LNCaP clone FGC (cell line): ENCODE measurements at regions not wholly inside any gene's neighbourhood (a gene's known extent, or its start where the extent isn't known, plus 50 kb on each side); places are given as distances from the start of the nearest gene placed in this dataset.

Source experiments
- DNase-seq: peaks from one replicate; pipeline ENCODE4 v3.0.0-alpha.2; 2011; ENCODE audit warnings: low read depth
- H3K4me3 ChIP-seq: 2 replicates; pipeline ENCODE4 v1.5.1; 2011; ENCODE audit warnings: mild to moderate bottlenecking, low read depth, low read length, control low read depth
- CTCF ChIP-seq: IDR thresholded peaks from 2 replicates; pipeline ENCODE4 v1.5.1; 2012; ENCODE audit warnings: mild to moderate bottlenecking; ENCODE audit not compliant: control insufficient read depth, insufficient read depth; ENCODE audit errors: extremely low read depth

DNA sequence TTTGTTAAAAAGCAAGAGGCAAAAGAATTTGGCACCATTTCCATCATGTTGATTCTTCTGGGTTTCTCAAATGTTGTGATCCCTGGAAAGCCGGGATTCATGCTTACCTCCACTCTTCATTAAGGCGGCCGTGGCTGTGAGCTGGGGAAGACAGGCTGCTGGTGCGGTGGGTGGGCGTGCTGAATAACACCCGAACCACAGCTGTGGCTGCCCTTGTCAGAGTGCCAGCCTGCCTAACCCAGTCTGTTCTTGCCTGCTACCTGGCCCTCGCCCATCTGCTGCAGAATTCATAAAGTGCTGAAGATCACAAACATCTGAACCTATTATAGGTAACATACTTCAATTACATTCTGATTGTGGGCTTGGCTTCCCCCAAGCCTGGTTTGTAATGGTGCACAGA lies 95.8 kb upstream of the RCN1 start:
- TF ChIP-seq CTCF, result no peak
- DNase-seq, result no peak
- no peak overlapping the region for H3K4me3 ChIP-seq

DNA sequence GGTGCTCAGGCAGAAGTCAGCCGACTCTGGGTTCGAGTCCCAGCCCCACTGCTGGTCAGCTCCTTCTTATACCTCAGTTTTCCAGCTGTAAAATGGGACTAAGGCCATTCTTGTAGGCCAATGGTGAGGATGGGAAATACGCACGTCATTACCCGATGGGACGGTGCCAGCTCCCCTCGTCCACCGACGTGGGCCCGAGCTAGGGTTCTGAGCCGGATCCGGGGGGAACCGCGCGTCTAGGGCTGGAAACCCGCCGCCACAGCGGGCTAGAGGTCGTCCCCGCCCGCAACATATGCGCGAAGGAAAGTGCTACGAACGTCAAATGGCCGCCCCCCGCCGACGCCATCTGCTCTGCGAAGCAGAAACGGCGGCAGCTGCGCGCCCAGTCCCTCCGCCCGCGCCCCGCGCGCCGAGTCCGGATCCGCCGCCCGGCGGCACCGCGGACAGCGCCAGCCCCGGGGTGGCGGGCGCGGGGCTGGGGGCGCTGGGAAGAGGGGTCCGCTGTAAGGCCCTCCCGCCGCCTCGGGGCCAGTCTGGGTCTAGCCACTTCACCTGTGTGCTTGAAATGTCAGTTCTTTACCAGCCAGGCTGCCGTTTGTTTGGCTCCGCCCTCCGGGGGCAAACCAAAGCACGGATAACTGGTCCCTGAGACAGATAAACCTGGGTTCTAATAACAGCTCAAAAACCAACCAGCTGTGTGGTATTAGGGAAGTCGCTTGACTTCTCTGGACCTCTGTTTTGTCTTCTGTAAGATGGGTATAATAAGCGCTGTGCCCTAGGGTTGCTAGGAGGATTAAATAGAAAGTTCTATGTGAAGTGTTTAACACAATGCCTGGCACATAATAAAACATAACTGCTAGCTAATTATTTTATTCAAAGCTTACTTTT lies 103.5 kb upstream of the RCN1 start:
- TF ChIP-seq CTCF, result no peak
- DNase-seq, result no peak
- H3K4me3 ChIP-seq, result no peak overlapping the region

DNA sequence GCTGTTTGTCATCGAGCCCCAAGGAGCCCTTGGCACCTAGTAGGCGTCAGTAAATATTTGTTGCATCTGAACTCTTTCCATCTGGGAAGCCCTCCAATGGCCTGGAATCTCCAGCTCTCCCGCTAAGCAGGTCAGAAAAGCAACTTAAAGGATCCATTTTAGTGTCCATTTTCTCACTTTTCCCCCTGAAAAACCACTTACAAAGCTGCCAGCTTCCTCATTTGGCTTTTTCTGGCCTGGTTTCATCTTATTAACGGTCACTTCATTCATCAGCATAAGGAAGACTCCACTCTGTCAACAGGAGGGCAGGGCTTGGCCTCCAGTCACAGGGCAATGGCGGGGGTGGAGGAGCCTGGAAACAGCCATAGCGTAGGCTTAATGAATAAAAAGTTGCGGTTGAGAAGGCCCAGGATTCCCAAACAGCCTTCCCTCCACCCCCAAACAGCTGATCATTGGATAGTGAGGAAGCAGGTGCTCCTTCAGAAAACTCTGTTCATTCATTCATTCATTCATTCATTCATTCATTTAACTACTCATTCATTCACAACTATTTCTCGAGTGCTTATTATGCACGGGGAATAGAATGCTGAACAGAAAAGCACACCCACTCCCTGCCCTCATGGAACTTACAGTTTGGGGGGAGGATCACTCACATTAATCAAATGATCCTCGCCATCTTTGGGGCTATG lies 104.5 kb upstream of the RCN1 start:
- DNase-seq, result peak; percentile 15
- H3K4me3 ChIP-seq, result no peak overlapping the region
- no peak for TF ChIP-seq CTCF

DNA sequence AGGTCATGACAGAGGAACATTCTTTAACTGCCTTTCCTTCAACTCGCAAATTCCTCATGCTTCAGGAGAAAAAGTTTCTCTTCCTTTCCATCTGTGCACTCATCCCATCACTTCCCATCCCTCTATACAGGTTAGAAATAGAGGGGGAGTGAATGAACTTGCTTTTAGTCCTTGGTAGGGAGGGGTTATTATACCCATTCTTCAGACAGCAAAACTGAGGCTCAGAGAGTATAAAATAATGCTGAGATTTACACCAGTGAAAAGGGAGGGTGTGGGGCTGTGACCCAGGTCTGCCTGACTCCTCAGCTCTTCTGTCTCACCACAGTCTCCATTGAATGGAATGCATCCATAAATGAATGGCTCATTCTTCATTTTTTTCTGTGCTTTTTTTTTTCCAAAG lies 109.4 kb upstream of the RCN1 start:
- H3K4me3 ChIP-seq, result no peak overlapping the region
- TF ChIP-seq CTCF, result no peak
- no peak for DNase-seq

GRCh38 chr11:31977343-31977742 lies 113.5 kb upstream of the RCN1 start:
- no peak for DNase-seq
- H3K4me3 ChIP-seq, result no peak overlapping the region
- TF ChIP-seq CTCF, result no peak

DNA sequence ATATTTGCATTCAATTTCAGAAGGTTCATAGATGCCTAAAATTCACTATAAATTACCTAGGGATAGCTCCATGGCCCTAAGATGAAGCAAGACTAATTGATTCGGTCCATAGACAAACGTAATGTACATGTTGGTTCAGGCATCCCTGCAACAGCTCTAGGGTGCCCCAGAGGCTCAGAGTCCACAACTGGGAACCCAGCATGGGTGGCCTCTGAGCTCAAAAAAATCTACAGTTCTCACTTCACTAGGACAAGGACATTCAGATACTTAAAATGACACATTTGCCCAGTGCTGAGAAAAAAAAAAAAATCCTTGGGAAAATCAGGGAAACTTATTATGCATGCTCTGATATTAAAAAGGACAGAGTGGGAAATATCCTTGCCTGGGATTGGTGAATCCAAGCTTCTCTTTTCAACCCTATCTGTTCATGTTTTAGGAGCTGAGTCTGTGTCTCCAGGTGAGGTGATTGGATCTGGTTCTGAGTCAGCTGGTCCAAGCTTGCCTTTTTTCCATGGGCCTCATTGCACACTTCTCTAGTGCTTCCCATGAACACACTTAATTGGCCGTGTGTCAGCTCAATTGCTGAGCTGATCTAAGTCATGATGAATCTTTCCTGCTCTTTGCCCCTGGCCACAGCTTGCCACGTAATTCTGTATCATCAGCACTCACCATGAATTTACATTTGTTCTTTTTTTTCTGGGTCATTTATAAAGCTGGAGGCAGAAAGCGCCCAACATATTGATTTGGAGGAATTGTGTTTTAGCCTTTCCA lies 116.3 kb upstream of the RCN1 start:
- no peak for DNase-seq
- no peak for TF ChIP-seq CTCF
- H3K4me3 ChIP-seq, result no peak overlapping the region
